Karpas-422 (cell line): ENCODE measurements at regions not wholly inside any gene's neighbourhood (a gene's known extent, or its start where the extent isn't known, plus 50 kb on each side); places are given as distances from the start of the nearest gene placed in this dataset.

Source experiments
- DNase-seq: peaks from one replicate; pipeline ENCODE4 v3.0.0-alpha.2; 2015
- H2AFZ ChIP-seq: fragments of 200-600 bp; sonication (generic); 2 replicates; pipeline ENCODE4 v1.6.1; 2014; ENCODE audit warnings: antibody characterized with exemption, low read length, mixed read lengths
- H3K27ac ChIP-seq: fragments of 200-600 bp; sonication (generic); 2 replicates; pipeline ENCODE4 v1.5.1; 2014; ENCODE audit warnings: mild to moderate bottlenecking, low read length, moderate library complexity
- H3K27me3 ChIP-seq: fragments of 200-600 bp; sonication (generic); 2 replicates; pipeline ENCODE4 v1.6.1; 2014; ENCODE audit warnings: low read length, mixed read lengths
- H3K36me3 ChIP-seq: fragments of 200-600 bp; sonication (generic); 2 replicates; pipeline ENCODE4 v1.6.1; 2014; ENCODE audit warnings: low read length, mixed read lengths; ENCODE audit not compliant: insufficient read depth
- H3K4me1 ChIP-seq: fragments of 200-600 bp; sonication (generic); 2 replicates; pipeline ENCODE4 v1.6.1; 2014; ENCODE audit warnings: mild to moderate bottlenecking, low read length, mixed read lengths
- H3K4me2 ChIP-seq: fragments of 200-600 bp; sonication (generic); 2 replicates; pipeline ENCODE4 v1.6.1; 2014; ENCODE audit warnings: low read length, low read depth, mild to moderate bottlenecking; ENCODE audit not compliant: poor library complexity, severe bottlenecking
- H3K4me3 ChIP-seq: fragments of 200-600 bp; sonication (generic); 2 replicates; pipeline ENCODE4 v1.5.1; 2014; ENCODE audit warnings: mild to moderate bottlenecking, antibody characterized with exemption, low read length, mixed read lengths
- H3K79me2 ChIP-seq: fragments of 200-600 bp; sonication (generic); 2 replicates; pipeline ENCODE4 v1.6.1; 2014; ENCODE audit warnings: mild to moderate bottlenecking, low read length, mixed read lengths
- H3K9ac ChIP-seq: fragments of 200-600 bp; sonication (generic); 2 replicates; pipeline ENCODE4 v1.6.0; 2014; ENCODE audit warnings: low read length
- H3K9me2 ChIP-seq: fragments of 200-600 bp; sonication (generic), shearing (Covaris generic); replicated peaks from 2 replicates; pipeline ENCODE4 v1.6.0; 2014; ENCODE audit warnings: mild to moderate bottlenecking, low read length, moderate library complexity; ENCODE audit not compliant: insufficient read depth
- H3K9me3 ChIP-seq: fragments of 300-700, 200-600 bp; sonication (generic); 2 replicates; pipeline ENCODE4 v1.6.1; 2014; ENCODE audit warnings: low read length, mixed read lengths
- H4K20me1 ChIP-seq: fragments of 200-600 bp; sonication (generic); 2 replicates; pipeline ENCODE4 v1.6.1; 2014; ENCODE audit warnings: mild to moderate bottlenecking, antibody characterized with exemption, low read length, low read depth; ENCODE audit not compliant: insufficient read depth

DNA sequence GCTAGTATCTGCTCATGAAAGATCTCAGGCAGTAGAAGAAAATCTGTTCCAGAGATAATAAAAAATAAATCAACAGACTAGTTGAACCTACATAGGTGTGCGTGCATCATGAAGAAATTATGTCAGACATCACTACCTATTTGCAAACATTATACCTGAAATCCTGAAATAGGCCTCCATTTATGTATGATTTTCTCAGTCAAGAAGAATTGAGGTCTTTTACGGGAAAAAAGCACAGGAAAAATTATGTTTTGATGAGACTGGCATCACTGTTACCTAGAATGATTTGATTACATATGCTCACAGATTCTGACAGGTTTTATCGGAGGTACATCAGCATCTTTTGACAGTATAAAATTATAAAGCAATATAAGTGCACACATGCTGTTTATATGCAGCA is 1570.5 kb upstream of the NUDT12 start:
- no peaks in the 10 kb centered on the region for H4K20me1 ChIP-seq
- no peaks in the 10 kb centered on the region for H3K79me2 ChIP-seq
- H2AFZ ChIP-seq, result no peak overlapping the region
- no peaks in the 10 kb centered on the region for H3K9me2 ChIP-seq
- H3K36me3 ChIP-seq, result no peaks in the 10 kb centered on the region
- no peaks in the 10 kb centered on the region for H3K4me1 ChIP-seq
- peaks cover 43% of the 10 kb centered on the region for H3K9me3 ChIP-seq
- H3K9ac ChIP-seq, result no peak overlapping the region
- no peak overlapping the region for H3K27ac ChIP-seq
- no peak overlapping the region for H3K4me2 ChIP-seq
- no peak overlapping the region for H3K4me3 ChIP-seq
- no peaks in the 10 kb centered on the region for H3K27me3 ChIP-seq
- no peak for DNase-seq

DNA sequence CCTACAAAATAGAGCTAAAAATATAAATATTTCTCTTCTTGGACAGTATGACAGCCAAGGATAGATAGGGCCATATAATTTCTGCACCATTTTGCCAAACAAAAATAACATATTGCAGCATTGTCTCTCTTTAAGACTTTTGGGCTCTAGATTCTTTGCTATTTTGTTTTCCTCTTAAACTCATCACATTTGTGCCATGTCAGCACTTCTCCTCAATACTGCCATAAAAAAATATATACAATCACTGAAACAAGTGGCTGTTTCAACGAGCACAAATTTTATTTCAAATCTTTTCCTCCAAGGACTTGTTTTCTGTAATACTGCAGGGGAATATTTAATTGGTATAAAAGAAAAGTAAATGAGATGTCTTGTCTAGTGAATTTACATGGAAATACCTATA is 1570.0 kb upstream of the NUDT12 start:
- Histone ChIP-seq H3K9ac (no peak overlapping the region), H3K9me3 (peaks cover 48% of the 10 kb centered on the region), H2AFZ (no peak overlapping the region), H3K79me2 (no peaks in the 10 kb centered on the region), H3K27ac (no peak overlapping the region), H3K4me3 (no peak overlapping the region), H4K20me1 (no peaks in the 10 kb centered on the region), H3K4me1 (no peaks in the 10 kb centered on the region), H3K27me3 (no peaks in the 10 kb centered on the region), H3K36me3 (no peaks in the 10 kb centered on the region), H3K4me2 (no peak overlapping the region), H3K9me2 (no peaks in the 10 kb centered on the region)
- no peak for DNase-seq

DNA sequence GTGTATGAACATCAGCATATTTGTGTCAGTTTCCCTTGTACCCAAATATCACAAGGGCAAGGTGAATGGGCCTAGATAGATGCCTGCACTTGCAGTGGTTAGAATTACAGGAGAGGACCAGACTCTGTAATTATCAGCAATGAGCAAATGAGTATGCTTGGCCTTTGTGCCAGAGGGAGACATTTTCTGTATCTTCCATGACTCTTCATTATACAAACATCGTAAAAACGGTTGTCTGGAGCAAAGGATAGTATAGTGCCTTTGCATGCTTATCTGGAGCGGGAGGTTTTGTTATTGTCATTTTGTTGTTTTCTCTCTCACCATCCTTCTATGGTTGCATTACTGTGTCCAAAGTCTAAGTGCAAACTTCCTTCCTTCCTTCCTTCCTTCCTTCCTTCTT is 1568.5 kb upstream of the NUDT12 start:
- no peak overlapping the region for H3K4me2 ChIP-seq
- no peaks in the 10 kb centered on the region for H3K79me2 ChIP-seq

DNA sequence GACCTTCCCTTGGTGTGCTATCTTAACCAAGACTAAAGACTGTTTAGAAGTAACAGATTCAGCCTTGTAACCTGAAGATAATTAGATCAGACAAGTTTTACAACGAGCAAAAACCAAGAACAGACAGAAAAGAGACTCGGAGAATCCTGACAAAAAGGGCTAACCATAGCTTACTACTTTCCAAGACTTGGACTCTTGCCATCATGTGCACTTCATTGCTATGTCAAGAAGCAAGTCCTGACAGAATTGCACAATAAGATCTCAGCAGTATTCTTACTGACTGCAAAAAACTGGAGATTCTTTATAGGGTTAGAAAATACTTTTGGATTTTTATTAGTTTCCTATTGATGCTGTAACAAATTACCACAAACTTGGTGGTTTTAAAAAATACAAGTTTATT is 1539.0 kb upstream of the NUDT12 start:
- Histone ChIP-seq H4K20me1 (no peaks in the 10 kb centered on the region), H3K9me2 (no peaks in the 10 kb centered on the region), H3K27me3 (no peaks in the 10 kb centered on the region), H3K4me3 (no peak overlapping the region), H3K36me3 (no peaks in the 10 kb centered on the region), H2AFZ (no peak overlapping the region), H3K9me3 (0 out of 2 replicates have a peak, but pooled peaks cover 11% of the 10 kb centered on the region), H3K79me2 (no peaks in the 10 kb centered on the region), H3K4me2 (no peak overlapping the region), H3K9ac (no peak overlapping the region), H3K27ac (no peak overlapping the region), H3K4me1 (no peaks in the 10 kb centered on the region)
- DNase-seq, result no peak

More for the DNA sequence above, 1568.5 kb upstream of the NUDT12 start:
- H3K9me3 ChIP-seq, result peaks cover 49% of the 10 kb centered on the region
- H3K36me3 ChIP-seq, result no peaks in the 10 kb centered on the region
- no peaks in the 10 kb centered on the region for H3K4me1 ChIP-seq
- H3K27ac ChIP-seq, result no peak overlapping the region
- H3K9ac ChIP-seq, result no peak overlapping the region
- DNase-seq, result no peak
- no peak overlapping the region for H2AFZ ChIP-seq
- no peaks in the 10 kb centered on the region for H4K20me1 ChIP-seq
- H3K27me3 ChIP-seq, result no peaks in the 10 kb centered on the region
- no peak overlapping the region for H3K4me3 ChIP-seq
- no peaks in the 10 kb centered on the region for H3K9me2 ChIP-seq

DNA sequence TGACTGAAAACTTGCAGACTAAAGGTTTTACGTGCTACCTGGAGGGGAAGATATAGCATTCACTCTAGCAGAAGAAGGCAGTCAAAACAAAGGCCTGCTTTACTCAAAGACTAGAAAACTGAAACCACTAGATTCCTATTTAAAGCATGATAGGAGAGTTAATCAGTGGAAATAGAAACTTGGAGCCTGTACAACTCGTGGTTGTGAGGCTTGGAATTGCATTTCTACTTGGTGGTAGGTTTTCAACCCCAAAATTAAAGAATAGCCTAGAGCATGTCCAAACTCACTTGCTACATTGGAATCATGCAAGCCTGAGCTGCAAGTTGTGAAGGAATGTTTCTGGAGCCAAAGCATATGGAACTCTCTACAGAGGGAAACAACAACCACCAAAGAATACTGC is 1526.4 kb upstream of the NUDT12 start:
- H3K27me3 ChIP-seq, result no peaks in the 10 kb centered on the region
- no peaks in the 10 kb centered on the region for H3K36me3 ChIP-seq
- H3K4me3 ChIP-seq, result no peak overlapping the region
- H3K4me2 ChIP-seq, result no peak overlapping the region
- no peak overlapping the region for H2AFZ ChIP-seq
- no peaks in the 10 kb centered on the region for H3K9me2 ChIP-seq
- no peak for DNase-seq
- no peaks in the 10 kb centered on the region for H3K79me2 ChIP-seq
- H4K20me1 ChIP-seq, result no peaks in the 10 kb centered on the region
- H3K9me3 ChIP-seq, result peaks cover 19% of the 10 kb centered on the region
- no peak overlapping the region for H3K27ac ChIP-seq
- H3K4me1 ChIP-seq, result no peaks in the 10 kb centered on the region
- no peak overlapping the region for H3K9ac ChIP-seq

DNA sequence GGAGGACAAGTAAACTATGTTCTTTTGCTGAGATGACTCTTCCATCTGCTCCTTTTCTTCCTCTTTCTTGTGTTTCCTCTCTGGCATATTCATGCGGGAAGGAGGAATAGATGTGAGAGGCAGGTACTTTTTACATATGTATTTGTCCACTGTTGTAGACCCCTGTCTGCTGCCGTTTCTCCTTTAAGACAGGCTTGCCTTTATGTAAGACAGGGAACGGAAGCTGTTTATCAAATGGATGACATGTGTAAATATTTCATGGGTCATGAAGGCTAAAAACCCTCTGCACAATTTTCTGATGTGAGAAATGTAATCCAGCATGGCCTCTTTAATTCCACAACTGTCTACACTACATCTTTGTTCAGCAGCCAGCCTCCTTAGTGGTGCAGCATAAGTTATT is 1525.5 kb upstream of the NUDT12 start:
- Histone ChIP-seq H3K9me3 (peaks cover 18% of the 10 kb centered on the region), H3K79me2 (no peaks in the 10 kb centered on the region), H4K20me1 (no peaks in the 10 kb centered on the region), H3K27ac (no peak overlapping the region), H3K9ac (no peak overlapping the region), H3K9me2 (no peaks in the 10 kb centered on the region), H3K4me1 (no peaks in the 10 kb centered on the region), H3K36me3 (no peaks in the 10 kb centered on the region), H3K27me3 (no peaks in the 10 kb centered on the region), H3K4me2 (no peak overlapping the region), H2AFZ (no peak overlapping the region), H3K4me3 (no peak overlapping the region)
- no peak for DNase-seq

DNA sequence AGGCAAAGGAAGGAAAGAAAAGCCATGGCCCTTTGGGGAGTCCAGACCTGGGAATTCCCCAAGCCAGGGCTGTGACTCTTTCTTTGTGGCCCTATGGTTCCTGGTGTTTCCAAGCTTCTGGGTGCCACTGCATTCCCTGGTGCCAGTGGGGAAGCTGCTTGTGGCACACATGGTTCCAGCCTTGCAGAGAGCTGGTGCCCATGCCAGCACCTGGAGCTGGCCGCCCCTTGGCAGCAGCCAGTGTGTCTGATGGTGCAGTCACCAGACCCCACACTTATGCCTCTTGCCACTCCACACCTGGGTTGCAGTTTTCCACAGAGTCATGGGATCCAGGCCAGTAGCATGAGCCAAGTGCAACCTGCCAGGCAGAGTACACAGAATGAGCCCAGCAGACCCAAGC is 1495.3 kb upstream of the NUDT12 start:
- Histone ChIP-seq H3K27ac (no peak overlapping the region), H3K79me2 (no peaks in the 10 kb centered on the region), H3K27me3 (no peaks in the 10 kb centered on the region), H3K36me3 (no peaks in the 10 kb centered on the region), H3K9me2 (no peaks in the 10 kb centered on the region), H2AFZ (no peak overlapping the region), H3K4me1 (no peaks in the 10 kb centered on the region), H3K9ac (no peak overlapping the region), H4K20me1 (no peaks in the 10 kb centered on the region), H3K9me3 (peaks cover 16% of the 10 kb centered on the region), H3K4me2 (no peak overlapping the region), H3K4me3 (no peak overlapping the region)
- no peak for DNase-seq

DNA sequence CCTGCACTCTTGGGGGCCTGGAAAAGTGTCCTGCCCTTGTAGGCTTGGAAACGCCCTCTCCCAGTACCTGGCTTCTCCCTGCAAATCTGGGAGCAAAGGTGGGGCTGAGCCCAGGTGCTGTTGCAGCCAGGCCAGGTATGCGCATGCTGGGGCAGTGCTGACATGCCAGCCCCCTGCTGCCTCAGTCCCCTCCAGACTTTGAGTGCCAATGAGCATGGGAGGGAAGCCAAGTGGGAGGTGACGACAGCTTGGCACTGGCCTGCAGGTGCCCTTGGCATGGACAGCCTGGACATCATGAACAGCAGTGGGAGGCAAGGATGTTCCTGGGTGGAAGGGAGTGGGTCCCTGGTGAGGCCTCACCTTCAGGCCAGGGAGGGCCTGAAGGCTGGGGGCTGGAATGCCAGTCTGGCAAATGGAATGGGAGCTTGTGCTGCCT is 1494.4 kb upstream of the NUDT12 start:
- H3K4me2 ChIP-seq, result no peak overlapping the region
- no peak overlapping the region for H2AFZ ChIP-seq
- H3K27ac ChIP-seq, result no peak overlapping the region
- H4K20me1 ChIP-seq, result no peaks in the 10 kb centered on the region
- H3K36me3 ChIP-seq, result no peaks in the 10 kb centered on the region
- H3K27me3 ChIP-seq, result no peaks in the 10 kb centered on the region
- no peaks in the 10 kb centered on the region for H3K4me1 ChIP-seq
- H3K9ac ChIP-seq, result no peak overlapping the region
- no peaks in the 10 kb centered on the region for H3K9me2 ChIP-seq
- H3K9me3 ChIP-seq, result peaks cover 16% of the 10 kb centered on the region
- no peaks in the 10 kb centered on the region for H3K79me2 ChIP-seq
- no peak overlapping the region for H3K4me3 ChIP-seq
- no peak for DNase-seq

DNA sequence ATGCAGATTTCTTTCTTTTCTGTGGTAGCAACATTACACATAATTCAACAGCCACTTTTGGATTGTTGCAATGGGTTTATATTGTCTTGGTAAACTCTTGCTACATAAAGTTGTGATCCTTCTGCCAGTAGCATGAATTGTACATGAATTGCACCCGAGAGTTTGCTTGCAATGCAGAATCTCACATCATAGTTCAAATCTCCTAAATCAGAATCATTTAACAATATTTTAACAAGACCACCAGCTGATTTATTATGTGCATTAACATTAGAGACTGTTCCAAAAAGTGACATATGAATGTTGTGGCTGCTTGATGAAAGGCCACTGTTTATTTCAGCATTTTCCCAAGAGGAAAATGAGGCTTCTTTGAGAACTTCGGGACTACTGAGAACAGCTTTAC is 1491.8 kb upstream of the NUDT12 start:
- Histone ChIP-seq H2AFZ (no peak overlapping the region), H3K27me3 (no peaks in the 10 kb centered on the region), H3K4me3 (no peak overlapping the region), H3K4me2 (no peak overlapping the region), H3K9me2 (no peaks in the 10 kb centered on the region), H3K79me2 (no peaks in the 10 kb centered on the region), H3K4me1 (no peaks in the 10 kb centered on the region), H3K36me3 (no peaks in the 10 kb centered on the region), H3K9me3 (peaks cover 12% of the 10 kb centered on the region), H3K27ac (no peak overlapping the region), H3K9ac (no peak overlapping the region), H4K20me1 (no peaks in the 10 kb centered on the region)
- no peak for DNase-seq
